ENCODE measurements at regions not wholly inside any gene's neighbourhood (a gene's known extent, or its start where the extent isn't known, plus 50 kb on each side); places are given as distances from the start of the nearest gene placed in this dataset.
"Not testable (repeated sequence)": the region's sequence is repeated elsewhere in the genome, so short reads cannot be mapped to it uniquely, and the experiment has no call there.

DNA sequence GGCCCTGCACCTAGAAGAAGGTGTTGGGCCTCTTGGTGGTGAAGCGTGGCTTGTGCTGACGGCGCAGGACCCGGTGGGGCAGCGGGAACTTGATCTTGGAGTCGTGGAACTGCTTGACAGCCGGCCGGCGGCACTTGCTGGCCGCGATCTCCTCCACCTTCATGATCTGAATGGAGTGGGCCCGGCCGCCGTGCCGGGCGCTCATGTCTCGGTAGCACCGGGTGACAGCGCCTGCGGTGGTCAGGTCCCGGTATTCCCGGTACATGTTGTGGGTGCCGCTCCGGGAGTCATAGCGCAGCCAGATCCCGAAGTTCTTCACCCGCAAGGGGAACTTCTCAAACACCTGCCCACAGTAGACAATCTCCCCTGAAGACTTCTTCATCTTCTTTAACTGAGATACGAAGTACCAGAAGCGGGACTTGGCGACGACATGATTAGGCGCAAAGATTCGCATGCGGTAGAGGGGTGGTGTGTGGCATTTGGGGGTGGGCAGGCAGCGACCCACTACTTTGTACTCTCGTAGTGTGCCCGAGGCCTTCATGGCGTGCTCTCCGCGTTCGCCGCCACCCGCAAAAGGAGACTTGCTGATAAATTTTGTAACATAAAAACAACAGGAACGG is 92.1 kb upstream of the MSH6 start:
- DNase-seq (ENCODE audit: low spot score): not testable (repeated sequence)

- DNase-seq (ENCODE audit: low spot score): no peak
Observed at GRCh38 chr2:47690132-47690531, 92.8 kb upstream of the MSH6 start.

DNA sequence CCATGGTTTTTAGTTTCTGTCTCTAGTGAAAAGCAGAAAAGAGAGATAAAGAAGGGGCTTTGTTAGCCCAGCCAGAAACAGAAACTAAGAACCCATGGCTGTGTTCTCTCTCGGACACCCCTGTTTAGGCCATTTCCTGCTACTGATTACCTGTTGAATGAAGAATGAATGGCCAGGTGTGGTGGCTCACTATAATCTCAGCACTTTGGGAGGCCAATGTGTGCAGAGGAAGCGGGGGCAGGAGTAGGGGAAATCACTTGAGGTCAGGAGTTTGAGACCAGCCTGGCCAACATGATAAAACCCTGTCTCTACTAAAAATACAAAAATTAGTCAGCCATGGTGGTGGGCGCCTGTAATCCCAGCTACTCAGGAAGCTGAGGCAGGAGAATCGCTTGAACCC is 93.8 kb upstream of the MSH6 start:
- not testable (repeated sequence) for DNase-seq (ENCODE audit: low spot score)

DNA sequence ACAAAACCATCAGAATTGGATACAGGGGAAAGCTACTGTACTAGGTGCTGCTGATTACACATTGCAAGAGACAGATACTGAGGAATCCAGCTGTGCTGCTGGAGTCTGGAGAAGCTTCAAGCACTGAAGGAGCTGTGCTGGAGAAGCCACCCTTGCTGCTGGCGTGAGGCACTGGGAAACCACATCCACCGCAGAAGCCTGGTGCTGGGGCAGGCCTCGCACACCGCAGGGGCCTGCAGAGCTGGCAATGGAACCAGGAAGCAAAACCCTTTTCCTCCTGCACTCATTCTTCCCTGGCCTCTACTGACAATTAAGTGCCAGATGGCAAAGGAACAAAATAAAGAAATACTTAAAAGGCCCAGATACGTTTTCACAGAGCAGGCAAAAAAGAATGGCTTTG is 94.4 kb upstream of the MSH6 start:
- DNase-seq (ENCODE audit: low spot score): no peak

DNA sequence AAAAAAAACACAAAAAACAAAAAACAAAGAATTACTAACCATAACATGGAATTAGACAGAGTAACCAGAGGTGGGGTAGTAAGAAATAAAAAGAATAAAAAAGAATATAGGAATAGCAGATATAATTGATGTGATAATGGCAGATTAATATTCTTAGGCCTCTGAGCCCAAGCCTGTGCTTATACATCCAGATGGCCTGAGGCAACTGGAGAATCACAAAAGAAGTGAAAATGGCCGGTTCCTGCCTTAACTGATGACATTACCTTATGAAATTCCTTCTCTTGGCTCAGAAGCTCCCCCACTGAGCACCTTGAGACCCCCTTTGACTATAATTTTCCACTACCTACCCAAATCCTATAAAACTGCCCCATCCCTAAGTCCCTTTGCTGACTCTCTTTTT is 95.1 kb upstream of the MSH6 start:
- no peak for DNase-seq (ENCODE audit: low spot score)

DNA sequence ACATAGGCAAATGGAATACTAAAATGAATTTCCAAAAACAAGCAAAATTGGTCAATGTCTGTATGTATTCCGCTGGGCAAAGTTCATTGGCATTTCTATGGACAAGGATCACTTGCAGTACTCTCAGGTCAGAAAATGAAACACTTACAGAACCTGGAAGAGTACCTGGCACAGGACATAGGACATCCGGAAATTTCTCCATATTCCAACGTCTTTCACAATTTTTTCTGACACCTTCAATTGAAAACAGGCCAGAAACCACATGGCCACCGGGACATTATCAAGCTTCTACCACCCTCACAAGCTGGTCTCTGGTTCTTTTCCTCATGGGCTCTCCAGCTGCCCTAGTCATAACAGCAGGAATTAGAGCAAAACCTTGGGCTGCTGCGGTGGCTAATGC is 96.9 kb upstream of the MSH6 start:
- DNase-seq (ENCODE audit: low spot score): no peak

DNA sequence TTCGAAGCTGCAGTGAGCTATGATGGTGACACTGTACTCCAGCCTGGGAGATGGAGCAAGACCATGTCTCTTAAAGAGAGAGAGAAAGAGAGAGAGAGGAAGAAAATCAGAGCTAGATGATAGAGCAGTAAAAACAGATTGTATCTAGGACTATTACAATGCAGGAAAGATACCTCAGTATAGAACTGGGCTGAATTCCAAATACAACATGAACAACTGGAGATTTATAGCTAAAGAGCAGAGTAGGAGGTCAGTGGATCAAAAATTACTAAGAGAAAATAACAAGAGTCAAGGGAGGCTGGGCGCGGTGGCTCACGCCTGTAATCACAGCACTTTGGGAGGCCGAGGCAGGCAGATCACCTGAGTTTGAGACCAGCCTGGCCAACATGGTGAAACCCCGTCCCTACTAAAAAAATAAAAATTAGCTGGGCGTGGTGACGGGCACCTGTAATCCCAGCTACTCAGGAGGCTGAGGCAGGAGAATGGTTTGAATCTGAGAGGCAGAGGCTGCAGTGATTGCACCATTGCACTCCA is 100.7 kb upstream of the MSH6 start:
- no peak for DNase-seq (ENCODE audit: low spot score)

- DNase-seq (ENCODE audit: low spot score): no peak
Observed at GRCh38 chr2:47676261-47676926, 105.6 kb upstream of the KCNK12 start.

DNA sequence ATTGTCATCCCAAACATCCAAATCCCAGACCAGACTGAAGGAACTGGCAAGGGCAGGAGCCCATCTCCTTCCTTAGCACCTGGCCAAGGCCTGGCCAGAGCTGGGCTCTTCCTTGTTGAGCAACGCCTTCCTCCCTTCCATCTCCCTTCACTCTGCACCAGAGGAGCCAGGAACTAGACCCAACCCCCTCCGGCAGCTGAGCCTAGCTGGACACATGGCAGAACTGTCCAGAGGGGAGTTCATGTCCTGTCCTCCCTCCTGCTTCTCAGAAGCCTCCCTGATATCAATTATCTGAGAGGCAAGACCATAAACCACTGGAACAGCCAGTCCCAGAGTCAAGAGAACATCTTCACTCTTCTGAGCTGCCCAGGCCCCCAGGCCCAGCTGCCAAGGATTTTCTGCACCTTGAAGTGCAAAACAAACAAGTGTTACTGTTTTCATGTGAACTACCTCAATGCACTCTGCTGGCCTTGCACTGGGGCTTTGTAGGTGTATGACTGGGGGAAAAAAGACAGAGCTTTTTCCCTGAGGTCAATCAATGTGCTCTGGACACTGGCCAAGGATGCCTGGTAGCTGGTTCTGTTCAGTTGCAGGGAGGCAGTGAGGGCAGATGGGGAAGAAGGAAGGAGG is 104.5 kb upstream of the KCNK12 start:
- DNase-seq (ENCODE audit: low spot score): no peak

- DNase-seq (ENCODE audit: low spot score): no peak
Observed at GRCh38 chr2:47666332-47666731, 95.5 kb upstream of the KCNK12 start.

GRCh38 chr2:47664817-47665216 is 94.0 kb upstream of the KCNK12 start:
- DNase-seq (ENCODE audit: low spot score): no peak

DNA sequence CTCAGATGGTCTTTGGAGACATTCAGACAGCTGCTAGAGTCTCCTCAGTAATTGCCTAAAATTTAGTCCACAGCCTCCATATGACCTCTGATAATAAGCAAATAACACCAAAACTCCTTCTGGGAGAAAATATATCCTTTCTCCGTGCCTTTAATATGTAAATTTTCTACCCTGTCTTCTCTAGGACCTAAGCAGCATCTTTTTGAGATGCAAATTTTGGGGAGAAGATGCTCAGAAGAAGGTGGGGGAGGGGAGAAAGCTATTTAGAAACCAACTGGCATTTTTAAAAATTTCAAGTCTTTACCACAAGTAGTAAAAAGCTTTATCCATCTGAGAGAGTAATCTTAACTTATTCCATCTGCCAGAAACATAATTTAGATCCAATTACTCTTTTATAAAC is 91.8 kb upstream of the KCNK12 start:
- no peak for DNase-seq (ENCODE audit: low spot score)

- no peak for DNase-seq (ENCODE audit: low spot score)
Observed at GRCh38 chr2:47661310-47661709, 90.5 kb upstream of the KCNK12 start.

- DNase-seq (ENCODE audit: low spot score): no peak
Observed at GRCh38 chr2:47660168-47660567, 89.4 kb upstream of the KCNK12 start.

DNA sequence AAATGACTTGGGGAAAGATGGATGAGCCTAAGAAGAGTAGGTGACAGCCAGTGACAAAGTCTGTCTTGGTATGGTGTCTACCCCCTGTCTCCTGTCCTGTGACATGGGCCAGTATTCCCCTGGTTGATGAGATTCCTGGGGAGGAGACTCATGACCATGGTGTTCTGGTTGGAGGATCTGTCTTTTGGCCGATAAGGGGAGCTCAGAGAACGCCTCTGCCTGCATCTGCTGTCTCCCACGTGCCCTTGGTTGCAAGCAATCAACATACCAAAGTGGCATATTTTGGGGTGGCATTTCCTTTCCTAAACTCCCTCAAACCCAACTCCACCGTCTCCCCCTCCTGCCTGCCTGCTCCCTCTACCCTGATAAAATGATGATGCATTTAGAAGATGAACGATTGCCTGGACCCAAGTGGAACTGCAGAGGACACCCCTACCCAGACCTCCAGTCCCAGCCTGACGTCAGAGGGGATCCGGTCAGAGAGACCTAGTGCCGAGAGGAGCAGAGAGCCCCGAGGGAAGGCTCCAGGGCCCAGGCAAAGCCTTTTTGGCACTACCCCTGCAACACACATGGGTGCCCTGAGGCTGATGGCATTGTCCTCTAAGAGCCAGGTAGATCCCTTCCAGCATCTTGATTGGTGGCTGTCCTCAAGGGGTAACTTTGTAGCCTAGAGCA is 88.0 kb upstream of the KCNK12 start:
- DNase-seq (ENCODE audit: low spot score): no peak

- no peak for DNase-seq (ENCODE audit: low spot score)
Observed at GRCh38 chr2:47657886-47658489, 87.2 kb upstream of the KCNK12 start.

DNA sequence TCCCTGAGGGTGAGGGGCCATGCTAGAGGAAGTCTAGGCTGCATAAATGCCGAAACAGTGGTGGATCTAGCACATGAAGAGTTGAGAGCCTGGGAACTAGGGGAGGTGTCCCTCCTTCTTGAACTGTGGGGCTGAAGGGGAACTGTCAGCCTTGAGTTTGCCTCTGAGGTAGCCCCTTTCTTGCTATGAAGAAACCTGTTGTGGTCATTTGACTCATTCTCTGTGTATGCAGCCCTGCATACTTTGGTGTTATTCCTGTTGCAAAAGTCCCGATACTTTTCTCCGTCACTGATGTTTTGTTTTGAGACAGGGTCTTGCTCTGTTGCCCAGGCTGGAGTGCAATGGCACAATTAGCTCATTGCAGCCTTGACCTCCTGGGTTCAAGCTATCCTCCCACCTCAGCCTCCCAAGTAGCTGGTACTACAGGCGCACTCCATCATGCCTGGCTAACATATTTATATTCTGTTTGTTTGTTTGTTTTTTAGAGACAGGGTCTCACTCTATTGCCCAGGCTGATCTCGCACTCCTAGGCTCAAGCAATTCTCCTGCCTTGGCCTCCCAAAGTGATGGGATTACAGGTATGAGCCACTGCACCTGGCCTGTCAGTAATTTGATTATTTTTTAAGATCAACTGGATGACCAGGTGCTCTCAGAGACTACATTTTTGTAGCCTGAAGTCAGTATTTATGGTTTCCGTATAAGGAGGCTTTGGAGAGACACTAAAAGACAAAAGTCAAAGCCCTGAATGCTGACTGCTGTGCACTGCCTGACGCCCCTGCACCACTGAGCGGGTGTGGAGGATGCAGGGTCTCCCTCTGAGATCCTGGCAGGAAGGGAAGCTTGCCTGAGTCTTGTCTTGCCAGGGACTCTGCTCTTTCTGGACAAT is 86.2 kb upstream of the KCNK12 start:
- DNase-seq (ENCODE audit: low spot score): no peak

DNA sequence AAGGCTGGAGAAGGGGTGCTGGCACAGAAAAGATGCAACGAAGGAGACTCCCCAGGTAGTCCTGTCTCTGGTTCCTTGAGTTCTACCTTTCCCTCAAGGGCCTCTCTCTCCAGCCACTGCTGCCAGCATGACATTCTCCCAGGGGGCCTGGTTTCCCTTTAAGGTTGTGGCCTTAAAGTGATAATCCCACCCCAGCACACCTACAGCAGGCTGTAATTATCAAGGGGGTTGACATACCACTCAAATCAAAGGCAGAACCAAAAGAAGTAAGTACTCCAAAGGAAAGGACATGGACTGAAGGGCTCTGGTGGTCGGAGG is 84.7 kb upstream of the KCNK12 start:
- no peak for DNase-seq (ENCODE audit: low spot score)

DNA sequence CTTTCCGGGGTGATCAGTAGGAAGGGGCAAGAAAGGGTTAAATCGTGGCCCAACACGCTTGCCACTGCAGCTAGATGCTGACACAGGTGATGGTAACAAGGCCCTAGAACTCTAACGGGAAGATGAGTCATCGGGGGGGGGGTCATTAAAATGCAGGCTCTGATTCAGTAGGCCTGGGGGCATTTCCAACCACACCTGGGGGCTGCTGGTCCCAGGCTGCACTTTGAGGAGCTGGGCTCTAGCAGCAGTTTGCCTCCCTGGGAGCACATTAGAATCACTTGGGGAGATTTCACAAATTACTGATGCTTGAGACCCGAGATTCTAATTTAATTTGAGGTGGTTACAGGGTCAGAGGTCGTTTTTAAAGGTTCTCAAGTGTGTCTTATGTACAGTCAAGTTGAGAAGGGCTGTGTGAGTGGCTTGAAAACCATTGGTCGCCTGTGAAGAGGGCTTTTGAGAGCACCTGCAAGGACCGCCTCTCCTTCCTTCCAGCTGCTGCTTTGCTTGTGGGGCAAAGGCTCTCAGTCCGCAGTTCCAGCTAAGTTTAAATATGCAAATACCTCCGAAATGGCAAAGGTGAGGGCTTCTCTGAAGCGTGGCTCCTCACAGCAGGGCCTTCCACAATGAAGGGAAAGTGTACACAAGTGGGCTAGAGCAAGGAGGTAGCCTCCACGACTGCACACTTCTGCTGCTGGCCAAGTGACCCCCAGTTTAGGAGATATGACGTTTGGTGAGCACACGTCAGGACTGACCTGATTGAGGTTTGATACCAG is 84.2 kb upstream of the KCNK12 start:
- no peak for DNase-seq (ENCODE audit: low spot score)
